Neural cell (in vitro differentiated cells): ENCODE measurements at regions not wholly inside any gene's neighbourhood (a gene's known extent, or its start where the extent isn't known, plus 50 kb on each side); places are given as distances from the start of the nearest gene placed in this dataset.

Experiments
- H2AFZ ChIP-seq: fragments of 200-600, 300-800 bp; sonication (generic), shearing (Covaris generic); 2 replicates; pipeline ENCODE4 v1.6.0; 2014; ENCODE audit warnings: low read depth, mild to moderate bottlenecking, antibody characterized with exemption, low read length, moderate library complexity
- H3F3A ChIP-seq: fragments of 200-600 bp; shearing (Covaris generic); 2 replicates; pipeline ENCODE4 v1.6.1; 2016; ENCODE audit warnings: mild to moderate bottlenecking, moderate library complexity, mixed read lengths, antibody characterized with exemption, low read length; ENCODE audit not compliant: insufficient read depth, poor library complexity, severe bottlenecking
- H3K27ac ChIP-seq: fragments of 200-600, 300-800 bp; sonication (generic), shearing (Covaris generic); 2 replicates; pipeline ENCODE4 v1.5.1; 2014; ENCODE audit warnings: mild to moderate bottlenecking, low read length, moderate library complexity
- H3K27me3 ChIP-seq: fragments of 300-800, 200-600 bp; sonication (generic), shearing (Covaris generic); 2 replicates; pipeline ENCODE4 v1.6.0; 2014; ENCODE audit warnings: mild to moderate bottlenecking, low read depth, low read length, moderate library complexity; ENCODE audit not compliant: insufficient read depth
- H3K36me3 ChIP-seq: fragments of 300-800, 200-600 bp; sonication (generic), shearing (Covaris generic); 2 replicates; pipeline ENCODE4 v1.5.1; 2014; ENCODE audit warnings: mild to moderate bottlenecking, antibody characterized with exemption, low read length, moderate library complexity; ENCODE audit not compliant: insufficient read depth
- H3K4me2 ChIP-seq: fragments of 300-800, 200-600 bp; sonication (generic), shearing (Covaris generic); 2 replicates; pipeline ENCODE4 v1.6.0; 2014; ENCODE audit warnings: mild to moderate bottlenecking, low read length
- H3K4me3 ChIP-seq: fragments of 300-800, 200-600 bp; sonication (generic), shearing (Covaris generic); 2 replicates; pipeline ENCODE4 v1.5.1; 2014; ENCODE audit warnings: mild to moderate bottlenecking, low read length, moderate library complexity
- H3K79me2 ChIP-seq: fragments of 200-600 bp; shearing (Covaris generic); replicated peaks from 2 replicates; pipeline ENCODE4 v1.6.0; 2014; ENCODE audit warnings: mild to moderate bottlenecking, low read length, moderate library complexity; ENCODE audit not compliant: insufficient read depth
- H3K9ac ChIP-seq: fragments of 300-800, 200-600 bp; sonication (generic), shearing (Covaris generic); 2 replicates; pipeline ENCODE4 v1.6.1; 2016; ENCODE audit warnings: mild to moderate bottlenecking, low read length, mixed read lengths
- H3K9me2 ChIP-seq: fragments of 200-600 bp; shearing (Covaris generic); 2 replicates; pipeline ENCODE4 v1.6.1; 2016; ENCODE audit warnings: mild to moderate bottlenecking, low read length, mixed read lengths; ENCODE audit not compliant: insufficient read depth
- H3K9me3 ChIP-seq: fragments of 200-600, 300-800 bp; sonication (generic), shearing (Covaris generic); 2 replicates; pipeline ENCODE4 v1.6.1; 2016; ENCODE audit warnings: mild to moderate bottlenecking, mixed run types, low read length, moderate library complexity, mixed read lengths
- H4K20me1 ChIP-seq: fragments of 200-600 bp; shearing (Covaris generic); 2 replicates; pipeline ENCODE4 v1.6.1; 2016; ENCODE audit warnings: mild to moderate bottlenecking, mixed run types; ENCODE audit not compliant: insufficient read depth
- EP300 ChIP-seq: fragments of 450-650 bp; conservative IDR thresholded peaks from 2 replicates; pipeline ENCODE4 v1.6.1; 2014; ENCODE audit warnings: antibody characterized with exemption, mild to moderate bottlenecking, moderate library complexity; ENCODE audit not compliant: poor library complexity, severe bottlenecking
- EZH2 ChIP-seq: fragments of 200-600, 300-800 bp; shearing (Covaris generic), sonication (generic); IDR thresholded peaks from 2 replicates; pipeline ENCODE4 v1.6.1; 2014; ENCODE audit warnings: antibody characterized with exemption, low read length, borderline replicate concordance, mild to moderate bottlenecking; ENCODE audit not compliant: insufficient read depth, poor library complexity, severe bottlenecking
- MXI1 ChIP-seq: fragments of 450-650 bp; conservative IDR thresholded peaks from 2 replicates; pipeline ENCODE4 v1.6.1; 2014; ENCODE audit warnings: antibody characterized with exemption, mild to moderate bottlenecking; ENCODE audit not compliant: poor library complexity, severe bottlenecking
- POLR2AphosphoS5 ChIP-seq: IDR thresholded peaks from 2 replicates; pipeline ENCODE4 v1.6.1; 2012
- RAD21 ChIP-seq: fragments of 450-650 bp; conservative IDR thresholded peaks from 2 replicates; pipeline ENCODE4 v1.6.1; 2014; ENCODE audit warnings: antibody characterized with exemption, mild to moderate bottlenecking, moderate library complexity
- REST ChIP-seq: IDR thresholded peaks from 2 replicates; pipeline ENCODE4 v1.6.1; 2012; ENCODE audit warnings: borderline replicate concordance
- SMC3 ChIP-seq: fragments of 450-650 bp; conservative IDR thresholded peaks from 2 replicates; pipeline ENCODE4 v1.6.1; 2014; ENCODE audit warnings: antibody characterized with exemption, mild to moderate bottlenecking, moderate library complexity; ENCODE audit not compliant: poor library complexity
- TAF1 ChIP-seq: IDR thresholded peaks from 2 replicates; pipeline ENCODE4 v1.6.1; 2012; ENCODE audit warnings: low read depth
- TF ChIP-seq, protein P1 (sequence below): fragments of 450-650 bp; IDR thresholded peaks from 2 replicates; pipeline ENCODE4 v1.5.1; 2014; ENCODE audit warnings: antibody characterized with exemption, mild to moderate bottlenecking, moderate library complexity; ENCODE audit not compliant: poor library complexity, severe bottlenecking

DNA sequence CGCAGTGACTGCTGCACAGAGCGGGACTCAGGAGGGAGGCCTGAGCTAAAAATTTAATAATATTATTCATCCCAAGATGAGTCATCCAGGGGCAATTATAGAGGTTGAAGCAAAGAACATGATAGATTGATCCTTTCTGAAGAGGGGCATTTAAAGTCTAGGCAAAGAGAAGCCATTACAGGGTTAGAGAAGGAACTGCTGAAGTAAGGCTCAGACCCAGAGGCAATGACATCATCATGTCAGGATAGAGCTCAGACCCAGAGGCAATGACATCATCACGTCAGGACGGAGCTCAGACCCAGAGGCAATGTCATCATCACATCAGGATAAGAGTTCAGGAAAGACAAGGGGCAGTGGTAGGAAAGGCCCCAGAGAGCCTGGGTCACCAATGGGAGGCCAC lies 184.0 kb downstream of the TMEM18 start:
- Histone ChIP-seq H4K20me1 (no peaks in the 10 kb centered on the region), H2AFZ (no peak overlapping the region), H3K9me3 (no peaks in the 10 kb centered on the region), H3K9me2 (no peaks in the 10 kb centered on the region), H3K79me2 (no peaks in the 10 kb centered on the region), H3K27ac (no peak overlapping the region), H3K36me3 (no peaks in the 10 kb centered on the region), H3K4me2 (no peak overlapping the region), H3K27me3 (no peaks in the 10 kb centered on the region), H3F3A (no peaks in the 10 kb centered on the region), H3K9ac (no peak overlapping the region), H3K4me3 (no peak overlapping the region)
- TF ChIP-seq EZH2 (no peak), MXI1 (no peak)

- H3K9me3 ChIP-seq: no peaks in the 10 kb centered on the region
- no peak overlapping the region for H3K27ac ChIP-seq
- no peaks in the 10 kb centered on the region for H3K27me3 ChIP-seq
- no peak overlapping the region for H3K4me2 ChIP-seq
- H3K9ac ChIP-seq: no peak overlapping the region
- no peak overlapping the region for H2AFZ ChIP-seq
- no peaks in the 10 kb centered on the region for H4K20me1 ChIP-seq
- H3K4me3 ChIP-seq: no peak overlapping the region
- no peaks in the 10 kb centered on the region for H3F3A ChIP-seq
- no peaks in the 10 kb centered on the region for H3K36me3 ChIP-seq
- H3K79me2 ChIP-seq: no peaks in the 10 kb centered on the region
- H3K9me2 ChIP-seq: no peaks in the 10 kb centered on the region
- TF ChIP-seq RAD21 (no peak), TAF1 (no peak), REST (no peak), POLR2AphosphoS5 (no peak), SMC3 (no peak), EP300 (no peak), MXI1 (no peak), EZH2 (no peak)
- TF ChIP-seq, protein P1, sequence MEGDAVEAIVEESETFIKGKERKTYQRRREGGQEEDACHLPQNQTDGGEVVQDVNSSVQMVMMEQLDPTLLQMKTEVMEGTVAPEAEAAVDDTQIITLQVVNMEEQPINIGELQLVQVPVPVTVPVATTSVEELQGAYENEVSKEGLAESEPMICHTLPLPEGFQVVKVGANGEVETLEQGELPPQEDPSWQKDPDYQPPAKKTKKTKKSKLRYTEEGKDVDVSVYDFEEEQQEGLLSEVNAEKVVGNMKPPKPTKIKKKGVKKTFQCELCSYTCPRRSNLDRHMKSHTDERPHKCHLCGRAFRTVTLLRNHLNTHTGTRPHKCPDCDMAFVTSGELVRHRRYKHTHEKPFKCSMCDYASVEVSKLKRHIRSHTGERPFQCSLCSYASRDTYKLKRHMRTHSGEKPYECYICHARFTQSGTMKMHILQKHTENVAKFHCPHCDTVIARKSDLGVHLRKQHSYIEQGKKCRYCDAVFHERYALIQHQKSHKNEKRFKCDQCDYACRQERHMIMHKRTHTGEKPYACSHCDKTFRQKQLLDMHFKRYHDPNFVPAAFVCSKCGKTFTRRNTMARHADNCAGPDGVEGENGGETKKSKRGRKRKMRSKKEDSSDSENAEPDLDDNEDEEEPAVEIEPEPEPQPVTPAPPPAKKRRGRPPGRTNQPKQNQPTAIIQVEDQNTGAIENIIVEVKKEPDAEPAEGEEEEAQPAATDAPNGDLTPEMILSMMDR: no peak
These were observed 185.0 kb downstream of the TMEM18 start for GRCh38 chr2:492178-492577.

DNA sequence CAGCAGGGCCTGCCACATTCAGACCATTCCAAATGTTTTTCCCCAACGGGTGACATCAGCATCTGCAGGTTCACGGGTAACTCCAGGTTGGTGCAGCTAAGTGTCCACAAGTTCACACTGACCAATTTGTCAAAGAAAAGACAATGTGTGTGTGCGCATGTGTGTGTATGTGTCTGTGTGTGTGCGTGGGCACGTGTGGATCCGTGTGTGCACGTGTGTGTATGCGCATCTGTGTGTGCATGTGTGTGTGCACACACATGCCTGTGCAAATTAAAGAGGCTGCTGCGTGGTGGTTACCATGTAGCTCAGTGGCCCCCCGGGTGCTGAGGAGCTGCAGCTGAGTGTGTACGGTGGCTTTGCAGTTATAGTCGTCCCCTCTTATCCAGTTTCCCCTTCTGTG lies 187.4 kb downstream of the TMEM18 start:
- H3K27ac ChIP-seq: no peak overlapping the region
- H3K9me3 ChIP-seq: no peaks in the 10 kb centered on the region
- H3K27me3 ChIP-seq: no peaks in the 10 kb centered on the region
- TF ChIP-seq RAD21 (no peak), TAF1 (no peak), EZH2 (no peak)
- H3K36me3 ChIP-seq: no peaks in the 10 kb centered on the region
- H4K20me1 ChIP-seq: no peaks in the 10 kb centered on the region
- no peak overlapping the region for H3K9ac ChIP-seq
- no peak overlapping the region for H2AFZ ChIP-seq
- no peak overlapping the region for H3K4me2 ChIP-seq
- no peak overlapping the region for H3K4me3 ChIP-seq
- H3F3A ChIP-seq: no peaks in the 10 kb centered on the region
- H3K79me2 ChIP-seq: no peaks in the 10 kb centered on the region
- no peaks in the 10 kb centered on the region for H3K9me2 ChIP-seq
